GM21367 (cell line): ENCODE measurements at regions not wholly inside any gene's neighbourhood (a gene's known extent, or its start where the extent isn't known, plus 50 kb on each side); places are given as distances from the start of the nearest gene placed in this dataset.
A peak's percentile ranks its signal among the peaks of the same experiment; 100 is the strongest.

Experiments
- ATAC-seq: cut with Tn5 transposase; IDR thresholded peaks from one replicate; pipeline ENCODE4 v1.9.1; 2021; ENCODE audit not compliant: unreplicated experiment

DNA sequence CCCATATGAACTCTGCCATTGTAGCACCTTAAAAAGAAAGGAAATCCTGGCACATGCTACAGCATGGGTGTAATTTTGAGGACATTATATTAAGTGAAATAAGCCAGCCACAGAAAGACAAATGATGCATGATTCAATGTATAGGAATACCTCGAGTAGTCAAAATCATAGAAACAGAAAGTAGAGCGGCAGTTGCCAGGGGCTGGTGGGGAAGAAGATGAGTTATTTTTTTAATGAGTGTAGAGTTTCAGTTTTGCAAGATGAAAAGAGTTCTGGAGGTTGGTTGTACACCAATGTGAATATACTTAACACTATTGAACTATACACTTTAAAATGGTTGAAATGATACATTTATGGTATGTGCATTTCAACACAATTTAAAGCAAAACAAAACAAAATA is 133.0 kb downstream of the ZDHHC21 start:
- peak; percentile 80 for ATAC-seq

GRCh38 chr9:14554886-14555285 is 138.3 kb downstream of the ZDHHC21 start:
- ATAC-seq, result no peak

DNA sequence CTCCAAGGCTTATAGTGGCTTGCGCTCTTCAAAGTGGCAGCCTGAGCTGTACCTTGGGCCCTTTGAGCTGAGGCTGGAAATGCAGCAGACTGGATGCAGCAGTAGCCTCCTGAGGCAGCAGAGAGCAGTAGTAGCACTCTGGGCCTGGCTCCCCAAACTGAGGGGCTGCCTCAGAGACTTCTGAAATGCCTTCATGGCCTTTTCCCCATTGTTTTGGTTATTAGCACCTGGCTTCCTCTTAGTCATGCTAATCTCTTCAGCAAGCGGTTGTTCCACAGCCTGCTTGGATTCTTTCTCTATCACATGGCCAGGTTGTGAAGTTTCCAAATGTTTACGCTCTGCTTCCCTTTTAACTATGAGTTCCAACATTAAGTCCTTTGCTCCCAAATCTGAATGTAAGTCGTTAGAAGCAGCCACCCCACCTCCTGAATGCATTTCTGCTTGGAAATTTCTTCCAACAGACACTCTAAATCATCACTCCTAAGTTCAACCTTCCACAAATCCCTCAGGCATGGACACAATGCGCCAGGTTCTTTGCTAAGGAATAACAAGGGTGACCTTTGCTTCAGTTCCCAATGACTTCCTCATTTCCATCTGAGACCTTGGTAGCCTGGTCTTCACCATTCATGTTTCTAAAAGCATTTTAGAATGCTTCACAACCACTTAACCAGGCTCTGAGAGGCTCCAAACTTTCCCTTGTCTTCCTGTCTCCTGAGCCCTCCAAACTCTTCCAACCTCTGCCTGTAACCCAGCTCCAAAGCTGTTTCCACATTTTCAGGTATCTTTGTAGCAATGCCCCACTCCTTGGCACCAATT is 145.8 kb downstream of the ZDHHC21 start:
- ATAC-seq, result no peak

- ATAC-seq, result no peak
These were observed 146.5 kb downstream of the ZDHHC21 start for GRCh38 chr9:14546693-14547092.

GRCh38 chr9:14542071-14542470 is 151.2 kb downstream of the ZDHHC21 start:
- ATAC-seq, result no peak

GRCh38 chr9:14538526-14538925 is 154.7 kb downstream of the ZDHHC21 start:
- ATAC-seq, result no peak

- no peak for ATAC-seq
These were observed 157.9 kb downstream of the ZDHHC21 start for GRCh38 chr9:14535161-14535955.

DNA sequence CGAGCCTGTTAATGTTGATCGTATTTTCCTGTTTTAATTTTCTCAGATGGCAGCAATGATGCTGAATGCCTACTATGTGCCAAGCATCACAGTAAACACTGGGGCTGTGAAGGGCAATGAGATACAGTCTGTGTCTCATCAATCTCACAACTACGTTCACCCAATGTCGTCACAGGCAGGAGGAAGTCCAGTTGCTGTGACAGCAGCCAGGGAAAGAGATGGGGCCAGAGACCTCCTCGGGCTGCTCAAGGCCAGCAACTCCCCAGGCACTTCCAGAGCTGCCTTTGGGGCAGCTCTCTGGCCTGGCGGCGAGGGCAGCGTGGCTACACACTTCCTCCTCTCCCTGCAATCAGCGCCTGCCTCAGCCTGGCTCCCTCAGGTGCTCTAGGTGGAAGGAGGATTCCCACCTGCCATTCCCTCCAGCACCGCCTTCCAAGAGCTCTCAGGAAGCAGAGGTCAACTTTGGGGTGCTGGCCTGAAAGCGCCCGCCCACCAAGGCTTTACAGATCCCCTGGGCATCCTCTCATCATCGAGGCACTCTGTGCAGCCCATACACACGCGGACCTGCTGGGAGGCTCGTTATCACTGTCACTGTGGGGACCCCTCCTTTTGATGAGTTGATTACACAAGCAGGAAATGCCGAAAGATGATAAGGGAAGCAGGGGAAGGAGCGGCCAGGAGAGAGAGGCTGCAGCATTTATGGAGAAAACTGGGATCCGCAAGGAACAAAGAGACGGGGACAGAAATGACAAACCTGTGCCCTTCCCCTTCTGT is 159.2 kb downstream of the ZDHHC21 start:
- no peak for ATAC-seq

- ATAC-seq, result no peak
These were observed 160.6 kb downstream of the ZDHHC21 start for GRCh38 chr9:14532456-14533115.

DNA sequence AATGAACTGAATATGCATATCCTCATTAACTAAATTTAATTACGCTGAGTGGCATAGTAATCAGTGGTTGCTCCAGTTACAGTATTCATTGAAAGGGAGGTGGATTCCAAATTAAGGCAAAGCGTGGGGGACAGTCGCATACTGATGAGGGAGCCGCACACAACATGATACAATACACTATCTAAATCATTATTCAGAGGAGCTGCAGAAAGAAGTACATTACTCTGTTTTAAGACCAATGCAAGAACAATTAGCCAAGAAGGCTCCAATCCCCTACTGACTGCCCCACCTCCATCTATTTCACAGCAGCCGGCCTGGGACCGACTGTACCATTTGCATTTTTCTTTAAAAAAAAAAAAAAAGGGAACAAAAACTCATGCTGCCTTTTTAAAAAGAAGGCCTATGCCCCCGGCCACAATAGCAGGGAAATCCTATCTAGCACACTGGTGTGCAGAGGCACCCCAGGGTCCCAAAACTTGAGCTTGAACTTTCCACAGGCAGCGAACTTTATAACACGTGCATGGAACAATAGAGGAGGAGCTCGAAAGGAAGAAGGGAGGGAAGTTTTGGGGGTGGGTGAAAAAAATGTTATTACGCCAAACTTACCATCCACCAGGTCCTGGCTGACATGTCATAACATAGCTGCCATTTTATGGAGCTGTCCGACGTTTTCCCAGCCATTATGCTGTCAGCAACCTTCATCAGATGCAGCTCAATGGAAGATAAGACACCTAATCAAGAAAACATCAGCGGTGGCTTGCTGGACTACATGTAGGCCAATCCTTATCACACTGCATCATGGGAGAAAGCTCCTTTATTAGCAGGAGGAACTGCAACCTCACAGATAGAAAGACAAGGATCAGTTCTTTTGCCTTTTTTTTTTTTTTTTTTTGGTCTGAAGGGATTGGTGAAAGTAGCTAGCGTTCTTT is 161.6 kb downstream of the ZDHHC21 start:
- ATAC-seq, result no peak

DNA sequence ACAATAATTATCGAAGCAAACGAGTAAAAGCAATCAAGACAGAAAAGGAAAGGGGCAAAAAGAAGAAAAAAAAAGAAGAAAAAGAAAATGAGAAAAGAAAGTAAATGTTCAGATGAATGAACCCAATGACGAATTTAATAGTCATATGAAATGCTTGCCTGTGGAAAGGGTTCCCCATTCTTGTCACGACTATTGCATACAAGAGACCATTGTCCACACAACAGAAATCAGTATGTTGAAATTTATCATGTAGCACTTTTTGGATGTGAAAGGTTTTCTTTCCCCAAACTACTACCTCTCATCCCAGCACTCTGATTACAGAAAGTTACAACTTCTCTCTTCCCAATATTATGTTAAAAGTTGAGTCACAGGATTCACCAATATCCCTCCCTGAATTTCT is 162.4 kb downstream of the ZDHHC21 start:
- ATAC-seq, result no peak

- ATAC-seq, result no peak
These were observed 162.9 kb downstream of the ZDHHC21 start for GRCh38 chr9:14530366-14530765.

- ATAC-seq, result no peak
These were observed 163.6 kb downstream of the ZDHHC21 start for GRCh38 chr9:14529629-14530028.

- ATAC-seq, result no peak
These were observed 164.2 kb downstream of the ZDHHC21 start for GRCh38 chr9:14529054-14529453.

GRCh38 chr9:14526504-14526903 is 166.7 kb downstream of the ZDHHC21 start:
- no peak for ATAC-seq

DNA sequence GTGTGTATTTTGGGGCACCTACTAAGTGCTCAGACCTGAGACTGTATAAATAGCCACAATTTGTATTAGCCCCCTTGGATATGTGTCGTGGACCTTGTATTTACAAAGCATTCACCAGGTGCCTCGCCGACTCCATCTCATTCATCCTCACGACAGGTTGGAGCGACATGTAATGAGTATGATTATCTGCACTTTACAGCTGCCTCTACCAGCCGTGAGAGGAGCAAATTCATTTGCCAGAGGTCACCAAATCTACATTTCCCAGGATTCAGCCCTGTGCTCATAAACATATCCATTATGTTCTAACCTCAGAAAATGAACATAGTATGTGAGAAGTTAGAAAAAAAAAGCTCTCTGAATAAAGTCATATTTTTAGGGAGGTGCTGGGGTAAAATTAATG is 167.4 kb downstream of the ZDHHC21 start:
- no peak for ATAC-seq

- ATAC-seq, result no peak
These were observed 168.2 kb downstream of the ZDHHC21 start for GRCh38 chr9:14524873-14525515.

DNA sequence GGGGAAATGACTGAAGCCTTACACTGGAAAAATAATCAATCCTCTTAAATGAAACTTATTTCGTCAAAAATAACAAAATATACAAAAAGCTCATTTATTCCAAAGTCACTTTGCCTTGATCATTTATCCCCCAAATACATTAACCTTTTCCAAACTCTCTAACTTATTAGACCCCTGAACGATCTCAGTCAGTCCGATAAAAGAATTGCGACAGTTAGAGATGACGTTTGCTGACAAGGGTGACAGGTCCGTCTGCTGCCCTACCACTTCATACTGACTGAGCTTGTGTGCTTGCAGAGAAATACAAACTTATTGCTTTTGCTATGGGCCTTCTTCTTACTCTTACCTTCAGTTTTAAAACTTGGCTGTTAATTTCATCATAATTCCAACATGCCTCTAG is 169.7 kb downstream of the ZDHHC21 start:
- ATAC-seq, result no peak

DNA sequence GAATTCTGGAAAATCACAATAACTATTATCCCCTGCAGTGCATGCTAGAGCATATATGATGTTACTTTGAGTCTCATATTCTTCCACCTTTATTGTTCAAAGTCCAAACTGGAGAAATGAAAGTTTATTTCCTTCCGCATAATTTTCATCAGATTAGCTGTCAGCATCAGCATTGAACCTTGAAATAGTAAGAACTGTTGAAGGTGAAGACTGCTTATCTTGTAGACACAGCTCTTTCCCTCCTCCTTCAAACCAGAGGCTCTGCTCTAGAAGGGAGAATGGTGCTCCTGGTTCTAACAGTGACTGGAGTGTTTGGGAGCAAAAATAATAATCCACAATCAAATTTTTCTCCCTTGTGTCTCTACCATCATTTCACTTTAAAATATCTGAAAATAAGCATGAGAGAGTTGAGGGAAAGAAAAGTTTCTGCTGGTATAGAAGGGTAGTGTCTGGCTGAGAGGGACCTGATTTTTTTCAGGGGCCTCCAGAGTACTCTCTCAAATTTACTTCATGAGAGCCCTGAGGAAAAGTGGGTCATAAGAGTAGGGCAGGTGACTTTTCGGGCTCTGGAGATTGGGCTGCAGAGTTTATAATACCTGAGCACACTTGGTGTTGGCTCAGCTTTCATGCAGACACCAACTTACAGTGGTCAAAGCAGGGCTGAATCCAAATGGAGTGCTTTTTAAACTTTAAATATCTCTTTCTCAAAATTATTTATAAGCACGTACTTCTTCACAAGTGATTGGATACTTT is 170.4 kb downstream of the ZDHHC21 start:
- no peak for ATAC-seq
